ENCODE measurements at regions not wholly inside any gene's neighbourhood (a gene's known extent, or its start where the extent isn't known, plus 50 kb on each side); places are given as distances from the start of the nearest gene placed in this dataset.

DNA sequence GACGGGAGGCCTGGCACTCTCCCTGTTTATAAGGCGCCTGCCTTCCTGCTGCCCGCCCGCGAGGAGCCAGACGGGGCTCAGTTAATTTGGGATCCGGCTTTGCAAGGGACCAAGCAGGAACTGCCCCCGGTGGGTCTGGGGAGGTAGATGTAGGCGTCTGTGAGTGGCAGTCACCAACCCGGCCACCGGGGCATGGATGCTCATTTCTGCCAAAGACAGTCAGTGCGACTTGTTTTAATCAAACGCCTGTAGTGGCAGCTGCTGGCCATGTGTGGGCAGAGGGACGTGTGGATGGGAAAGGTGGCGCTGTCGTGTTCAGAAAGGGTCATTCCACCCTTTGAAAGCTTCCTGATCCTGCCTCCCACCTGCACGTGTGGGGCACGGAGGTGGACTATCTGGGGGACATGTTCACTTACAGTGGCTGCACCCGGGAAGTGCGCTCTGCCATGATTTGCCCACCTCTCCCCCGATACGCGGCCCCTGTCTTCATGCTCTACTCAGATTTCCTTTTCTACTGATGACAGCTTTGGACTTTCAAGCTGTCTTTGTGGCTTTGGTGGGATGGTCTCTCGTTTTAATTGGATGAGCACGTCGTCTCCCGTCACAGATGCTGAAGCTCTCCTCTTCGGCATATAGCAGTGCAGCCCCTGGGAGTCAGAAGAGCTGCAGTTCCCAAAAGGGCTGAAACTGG is 60.3 kb upstream of the CIBAR2 start:
- TF ChIP-seq POLR2A (IDR thresholded peaks at IDR 0.05; ENCODE audit: low read depth, low read length), result no peak; the same call in 1 of the 2 replicates
- TF ChIP-seq, protein P1, sequence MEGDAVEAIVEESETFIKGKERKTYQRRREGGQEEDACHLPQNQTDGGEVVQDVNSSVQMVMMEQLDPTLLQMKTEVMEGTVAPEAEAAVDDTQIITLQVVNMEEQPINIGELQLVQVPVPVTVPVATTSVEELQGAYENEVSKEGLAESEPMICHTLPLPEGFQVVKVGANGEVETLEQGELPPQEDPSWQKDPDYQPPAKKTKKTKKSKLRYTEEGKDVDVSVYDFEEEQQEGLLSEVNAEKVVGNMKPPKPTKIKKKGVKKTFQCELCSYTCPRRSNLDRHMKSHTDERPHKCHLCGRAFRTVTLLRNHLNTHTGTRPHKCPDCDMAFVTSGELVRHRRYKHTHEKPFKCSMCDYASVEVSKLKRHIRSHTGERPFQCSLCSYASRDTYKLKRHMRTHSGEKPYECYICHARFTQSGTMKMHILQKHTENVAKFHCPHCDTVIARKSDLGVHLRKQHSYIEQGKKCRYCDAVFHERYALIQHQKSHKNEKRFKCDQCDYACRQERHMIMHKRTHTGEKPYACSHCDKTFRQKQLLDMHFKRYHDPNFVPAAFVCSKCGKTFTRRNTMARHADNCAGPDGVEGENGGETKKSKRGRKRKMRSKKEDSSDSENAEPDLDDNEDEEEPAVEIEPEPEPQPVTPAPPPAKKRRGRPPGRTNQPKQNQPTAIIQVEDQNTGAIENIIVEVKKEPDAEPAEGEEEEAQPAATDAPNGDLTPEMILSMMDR (conservative IDR thresholded peaks at IDR 0.05; ENCODE audit: low read depth, low read length), result peak; percentile 42
- no peak for TF ChIP-seq MAFK (IDR thresholded peaks at IDR 0.05; ENCODE audit: low read depth, low read length)
- no peak for TF ChIP-seq RFX5 (IDR thresholded peaks at IDR 0.05; ENCODE audit: low read depth, low read length)
- TF ChIP-seq MAZ (IDR thresholded peaks at IDR 0.05; ENCODE audit: borderline replicate concordance, low read depth, low read length), result no peak
- TF ChIP-seq, protein P2, sequence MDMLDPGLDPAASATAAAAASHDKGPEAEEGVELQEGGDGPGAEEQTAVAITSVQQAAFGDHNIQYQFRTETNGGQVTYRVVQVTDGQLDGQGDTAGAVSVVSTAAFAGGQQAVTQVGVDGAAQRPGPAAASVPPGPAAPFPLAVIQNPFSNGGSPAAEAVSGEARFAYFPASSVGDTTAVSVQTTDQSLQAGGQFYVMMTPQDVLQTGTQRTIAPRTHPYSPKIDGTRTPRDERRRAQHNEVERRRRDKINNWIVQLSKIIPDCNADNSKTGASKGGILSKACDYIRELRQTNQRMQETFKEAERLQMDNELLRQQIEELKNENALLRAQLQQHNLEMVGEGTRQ (IDR thresholded peaks at IDR 0.05; ENCODE audit: low read depth, low read length), result no peak
- TF ChIP-seq MXI1 (IDR thresholded peaks at IDR 0.05; ENCODE audit: borderline replicate concordance, low read depth, low read length), result peak; percentile 67; the same call in 1 of the 2 replicates
- peak; percentile 62 for TF ChIP-seq BHLHE40 (IDR thresholded peaks at IDR 0.05; ENCODE audit: low read depth, low read length)
- TF ChIP-seq CEBPB (IDR thresholded peaks at IDR 0.05; ENCODE audit: low read depth, low read length), result no peak
- TF ChIP-seq RCOR1 (IDR thresholded peaks at IDR 0.05; ENCODE audit: insufficient replicate concordance, low read length), result no peak
- TF ChIP-seq CHD1 (IDR thresholded peaks at IDR 0.05; ENCODE audit: low read depth, low read length), result no peak
- TF ChIP-seq, protein P3, sequence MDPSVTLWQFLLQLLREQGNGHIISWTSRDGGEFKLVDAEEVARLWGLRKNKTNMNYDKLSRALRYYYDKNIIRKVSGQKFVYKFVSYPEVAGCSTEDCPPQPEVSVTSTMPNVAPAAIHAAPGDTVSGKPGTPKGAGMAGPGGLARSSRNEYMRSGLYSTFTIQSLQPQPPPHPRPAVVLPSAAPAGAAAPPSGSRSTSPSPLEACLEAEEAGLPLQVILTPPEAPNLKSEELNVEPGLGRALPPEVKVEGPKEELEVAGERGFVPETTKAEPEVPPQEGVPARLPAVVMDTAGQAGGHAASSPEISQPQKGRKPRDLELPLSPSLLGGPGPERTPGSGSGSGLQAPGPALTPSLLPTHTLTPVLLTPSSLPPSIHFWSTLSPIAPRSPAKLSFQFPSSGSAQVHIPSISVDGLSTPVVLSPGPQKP (IDR thresholded peaks at IDR 0.05; ENCODE audit: borderline replicate concordance, low read depth, low read length), result no peak
- TF ChIP-seq SMC3 (IDR thresholded peaks at IDR 0.05; ENCODE audit: low read depth, low read length), result peak; percentile 20; the same call in 1 of the 2 replicates

All from IMR-90 (cell line).